Body of pancreas (tissue), 4 donors: ENCODE measurements at regions not wholly inside any gene's neighbourhood (a gene's known extent, or its start where the extent isn't known, plus 50 kb on each side); places are given as distances from the start of the nearest gene placed in this dataset.

ENCODE experiments used
- ATAC-seq: fragments of 150-250 bp; one replicate; pipeline ENCODE4 v1.9.1; 2016
- DNase-seq, 4 donors: peaks; one replicate each; pipeline ENCODE4 v3.0.0-alpha.2; 2019
- H3K27ac ChIP-seq, 4 donors: fragments of 200-600 bp; sonication (generic); 1 replicate in 3 of 4; 2 replicates in 1 of 4; pipeline versions ENCODE4 v1.5.1 to v1.6.1; 2016 to 2019; ENCODE audit warnings: mild to moderate bottlenecking in 1 of 4, mixed read lengths in 1 of 4, moderate library complexity in 1 of 4
- H3K27me3 ChIP-seq, 2 donors: fragments of 200-600 bp; sonication (generic); one replicate each; pipeline ENCODE4 v1.6.0; 2016; ENCODE audit warnings: mild to moderate bottlenecking in 1 of 2
- H3K36me3 ChIP-seq, 2 donors: fragments of 200-600 bp; sonication (generic); replicated peaks in 1 of 2; 2 replicates each; pipeline ENCODE4 v1.5.1; 2016; ENCODE audit warnings: low read depth in 2 of 2; ENCODE audit not compliant: insufficient read depth in 1 of 2
- H3K4me1 ChIP-seq: fragments of 200-600 bp; sonication (generic); one replicate; pipeline ENCODE4 v1.6.0; 2016
- H3K4me3 ChIP-seq, 2 donors: fragments of 200-600 bp; sonication (generic); 1 replicate in 1 of 2; 2 replicates in 1 of 2; pipeline ENCODE4 v1.5.1; 2016 to 2019
- H3K9me3 ChIP-seq, 3 donors: fragments of 200-600 bp; sonication (generic); 1 replicate in 2 of 3; 2 replicates in 1 of 3; pipeline ENCODE4 v1.5.1; 2016
- CTCF ChIP-seq, 7 experiments: fragments of 450-650 bp in 4 of 7; fragments of 200-600 bp in 3 of 7; sonication (generic) in 3 of 7; IDR thresholded peaks; one replicate each; pipeline ENCODE4 v1.5.1; 2016 to 2019; ENCODE audit warnings: antibody characterized with exemption in 7 of 7
- POLR2A ChIP-seq, 3 donors: fragments of 450-650 bp; IDR thresholded peaks; one replicate each; pipeline ENCODE4 v1.6.1; 2016; ENCODE audit warnings: antibody characterized with exemption in 3 of 3, mild to moderate bottlenecking in 2 of 3
- WGBS, 2 donors: methylation state at CpG; one replicate each; pipeline ENCODE4 v1.1.5; 2017; 5-methylcytosine and 5-hydroxymethylcytosine counted together
- intact Hi-C: fragments of 100-400 bp; cut with DNase I; formaldehyde crosslinking; loops from one replicate; pipeline ENCODE4 v1.15.1; 2023

- no peak overlapping the region for H3K4me3 ChIP-seq
- no peak overlapping the region for H3K27ac ChIP-seq
- no peaks in the 10 kb centered on the region for H3K4me1 ChIP-seq
- intact Hi-C loops: no loop called here
- DNase-seq: no peak
- TF ChIP-seq POLR2A (IDR thresholded peaks at IDR 0.05) (no peak), CTCF (IDR thresholded peaks at IDR 0.05) (no peak)
- no peak for ATAC-seq
- H3K27me3 ChIP-seq: no peaks in the 10 kb centered on the region
- no peaks in the 10 kb centered on the region for H3K9me3 ChIP-seq
- no peaks in the 10 kb centered on the region for H3K36me3 ChIP-seq
- 53 to 68% methylated on average over 13 to 18 of the region's 25 CpGs for WGBS, 2 donors
Observed at GRCh38 chr22:48902983-48903650, 924.6 kb downstream of the BRD1 start.

GRCh38 chr22:48902001-48902869 lies 925.4 kb downstream of the BRD1 start:
- H3K4me3 ChIP-seq: no peak overlapping the region
- no peaks in the 10 kb centered on the region for H3K4me1 ChIP-seq
- no peaks in the 10 kb centered on the region for H3K36me3 ChIP-seq
- ATAC-seq (no peak), DNase-seq (no peak)
- intact Hi-C loops: no loop called here
- no peaks in the 10 kb centered on the region for H3K27me3 ChIP-seq
- H3K9me3 ChIP-seq: no peaks in the 10 kb centered on the region
- WGBS, 2 donors: 67% methylated on average over 29 to 33 of the region's 37 CpGs
- TF ChIP-seq CTCF (IDR thresholded peaks at IDR 0.05) (no peak), POLR2A (IDR thresholded peaks at IDR 0.05) (no peak)
- H3K27ac ChIP-seq: no peak overlapping the region

GRCh38 chr22:48901324-48901723 lies 926.3 kb downstream of the BRD1 start:
- DNase-seq (no peak), ATAC-seq (no peak)
- TF ChIP-seq POLR2A (IDR thresholded peaks at IDR 0.05) (no peak), CTCF (IDR thresholded peaks at IDR 0.05) (no peak)
- intact Hi-C loops: no loop called here
- H3K27ac ChIP-seq: no peak overlapping the region
- 50% methylated on average over 4 of the region's 12 CpGs; no CpG with 5 or more reads in 1 of the 2 donors for WGBS, 2 donors
- H3K27me3 ChIP-seq: no peaks in the 10 kb centered on the region
- H3K4me3 ChIP-seq: no peak overlapping the region
- H3K36me3 ChIP-seq: no peaks in the 10 kb centered on the region
- no peaks in the 10 kb centered on the region for H3K9me3 ChIP-seq
- H3K4me1 ChIP-seq: no peaks in the 10 kb centered on the region

GRCh38 chr22:48900626-48901025 lies 927.0 kb downstream of the BRD1 start:
- no peaks in the 10 kb centered on the region for H3K4me1 ChIP-seq
- intact Hi-C loops: no loop called here
- H3K27ac ChIP-seq: no peak overlapping the region
- no peak for ATAC-seq
- no peaks in the 10 kb centered on the region for H3K27me3 ChIP-seq
- H3K4me3 ChIP-seq: no peak overlapping the region
- no peaks in the 10 kb centered on the region for H3K9me3 ChIP-seq
- WGBS, 2 donors: 48 to 50% methylated on average over 9 of the region's 9 CpGs
- H3K36me3 ChIP-seq: no peaks in the 10 kb centered on the region
- TF ChIP-seq POLR2A (IDR thresholded peaks at IDR 0.05): no peak
- no peak for TF ChIP-seq CTCF (IDR thresholded peaks at IDR 0.05)
- DNase-seq: no peak
